Lower leg skin (tissue), 4 donors: ENCODE measurements at regions not wholly inside any gene's neighbourhood (a gene's known extent, or its start where the extent isn't known, plus 50 kb on each side); places are given as distances from the start of the nearest gene placed in this dataset.
"Not testable (repeated sequence)": the region's sequence is repeated elsewhere in the genome, so short reads cannot be mapped to it uniquely, and the experiment has no call there.

Experiments used
- DNase-seq, 2 donors: peaks; one replicate each; pipeline ENCODE4 v3.0.0-alpha.2; 2019; ENCODE audit warnings: low spot score in 2 of 2
- H3K4me3 ChIP-seq: fragments of 200-600 bp; sonication (generic); 2 replicates; pipeline ENCODE4 v1.5.1; 2017; ENCODE audit warnings: mild to moderate bottlenecking, low read depth; ENCODE audit not compliant: poor library complexity, severe bottlenecking
- CTCF ChIP-seq, 3 donors: fragments of 450-650 bp; IDR thresholded peaks; one replicate each; pipeline ENCODE4 v1.5.1; 2016; ENCODE audit warnings: antibody characterized with exemption in 3 of 3, mild to moderate bottlenecking in 3 of 3, moderate library complexity in 2 of 3
- POLR2A ChIP-seq, 2 donors: fragments of 450-650 bp; IDR thresholded peaks; one replicate each; pipeline ENCODE4 v1.6.1; 2016 to 2017; ENCODE audit warnings: antibody characterized with exemption in 2 of 2, mild to moderate bottlenecking in 1 of 2, moderate library complexity in 1 of 2
- WGBS, 2 donors: methylation state at CpG; one replicate each; pipeline ENCODE4 v1.1.5; 2018; 5-methylcytosine and 5-hydroxymethylcytosine counted together
- intact Hi-C: fragments of 100-400 bp; cut with DNase I; formaldehyde crosslinking; loops from one replicate; pipeline ENCODE4 v1.15.0; 2023; ENCODE audit warnings: low total_unique reads

DNA sequence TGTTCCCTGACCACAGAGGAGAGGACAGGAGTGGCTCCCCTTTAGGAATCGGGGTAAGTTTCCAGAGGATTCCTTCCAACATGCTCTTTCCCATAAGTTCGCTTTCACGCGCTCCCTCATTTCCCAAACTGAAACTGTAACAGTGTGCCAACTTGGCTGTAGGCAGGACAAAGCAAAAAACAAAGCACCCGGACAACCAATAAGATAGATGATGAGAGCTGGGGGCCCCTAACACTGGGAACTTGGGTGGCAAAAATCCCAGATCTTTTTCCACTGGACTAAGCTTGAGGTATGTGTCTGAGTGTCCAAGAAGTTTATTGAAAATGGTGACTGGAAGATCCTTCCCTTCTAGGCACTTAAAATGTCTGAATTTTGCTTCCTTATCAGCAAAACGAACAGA, 258.7 kb upstream of the IL12B start:
- H3K4me3 ChIP-seq, result no peak overlapping the region
- intact Hi-C loops, result no loop called here
- DNase-seq, result no peak
- TF ChIP-seq POLR2A (IDR thresholded peaks at IDR 0.05), result no peak
- no peak for TF ChIP-seq CTCF (IDR thresholded peaks at IDR 0.05)
- WGBS, 2 donors, result 87 to 88% methylated on average over 6 of the region's 6 CpGs

DNA sequence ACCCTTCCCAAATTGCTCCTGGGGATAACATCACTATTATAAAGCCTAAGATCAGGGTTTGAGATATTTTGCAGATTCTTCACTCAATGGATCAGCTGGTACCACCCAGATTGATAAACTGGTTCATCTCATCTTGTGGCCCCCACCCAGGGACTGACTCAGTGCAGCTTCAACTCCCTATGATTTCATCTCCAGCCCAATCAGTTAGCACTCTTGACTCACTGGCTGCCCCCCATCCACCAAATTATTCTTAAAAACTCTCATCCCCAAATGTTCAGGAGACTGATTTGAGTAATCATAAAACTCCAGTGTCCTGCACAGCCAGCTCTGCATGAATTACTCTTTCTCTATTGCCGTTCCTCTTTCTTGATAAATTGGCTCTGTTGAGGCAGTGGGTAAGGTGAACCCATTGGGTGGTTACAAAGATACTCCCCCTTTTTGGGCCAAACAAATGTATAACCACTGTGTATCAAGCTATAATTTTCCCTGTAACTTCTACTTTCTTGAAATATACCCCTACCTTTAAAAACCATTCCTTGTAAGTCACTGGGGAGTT, 263.3 kb upstream of the IL12B start:
- intact Hi-C loops, result no loop called here
- DNase-seq, result no peak
- no peak for TF ChIP-seq POLR2A (IDR thresholded peaks at IDR 0.05)
- TF ChIP-seq CTCF (IDR thresholded peaks at IDR 0.05), result no peak
- WGBS, 2 donors, result 50 to 96% methylated on average over 1 of the region's 1 CpG
- H3K4me3 ChIP-seq, result no peak overlapping the region

GRCh38 chr5:159595561-159595960, 265.3 kb upstream of the IL12B start:
- DNase-seq, intact Hi-C loops, H3K4me3 ChIP-seq: not testable (repeated sequence)
- WGBS, 2 donors, result 77 to 84% methylated on average over 3 of the region's 3 CpGs

GRCh38 chr5:159601216-159601615, 270.9 kb upstream of the IL12B start:
- TF ChIP-seq POLR2A (IDR thresholded peaks at IDR 0.05) (no peak), CTCF (IDR thresholded peaks at IDR 0.05) (no peak)
- WGBS, 2 donors, result 13 to 30% methylated on average over 1 of the region's 1 CpG
- H3K4me3 ChIP-seq, result no peak overlapping the region
- intact Hi-C loops, result no loop called here
- DNase-seq, result no peak

DNA sequence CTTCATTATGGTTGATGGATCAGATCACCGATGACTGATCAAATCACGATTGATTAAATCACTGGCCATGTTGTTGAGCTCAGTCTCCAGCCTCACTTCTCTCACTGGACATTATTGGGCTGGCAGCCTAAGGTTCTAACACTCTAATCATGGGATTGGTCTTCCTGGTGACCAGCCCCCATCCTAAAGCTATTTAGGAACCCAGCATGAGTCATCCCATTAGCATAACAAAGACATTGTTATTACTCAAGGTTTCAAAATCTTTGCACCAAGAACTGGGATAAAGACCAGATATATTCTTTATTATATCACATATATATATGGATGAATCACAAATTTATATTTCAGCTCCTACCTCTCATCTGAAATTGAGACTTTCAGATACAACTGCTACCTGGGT, 272.1 kb upstream of the IL12B start:
- WGBS, 2 donors, result 93 to 98% methylated on average over 2 of the region's 2 CpGs
- intact Hi-C loops, result no loop called here

DNA sequence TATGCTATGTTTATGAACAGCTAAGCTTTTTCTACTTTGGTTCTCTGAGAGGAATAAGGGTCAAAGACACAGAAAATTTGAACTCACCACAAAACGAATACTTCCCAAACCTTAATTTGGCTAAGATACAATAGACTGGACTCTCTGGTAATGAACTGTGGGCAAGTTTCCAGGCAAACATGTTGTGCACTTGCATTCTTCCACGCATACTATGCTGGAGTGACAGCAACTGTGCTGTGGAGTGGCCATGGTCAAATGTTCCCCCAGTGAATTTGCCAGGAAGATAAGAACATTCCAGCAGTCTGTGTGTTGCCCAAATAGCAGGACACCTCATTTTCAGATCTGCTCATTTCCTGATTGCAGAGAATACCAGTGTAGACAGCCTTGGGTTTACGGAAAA, 275.3 kb upstream of the IL12B start:
- no peak overlapping the region for H3K4me3 ChIP-seq
- TF ChIP-seq POLR2A (IDR thresholded peaks at IDR 0.05) (no peak), CTCF (IDR thresholded peaks at IDR 0.05) (no peak)
- intact Hi-C loops, result no loop called here
- no peak for DNase-seq
- 58% methylated on average over 3 of the region's 3 CpGs for WGBS, 2 donors

More for the DNA sequence above, 272.1 kb upstream of the IL12B start:
- no peak overlapping the region for H3K4me3 ChIP-seq
- DNase-seq, result no peak
- TF ChIP-seq POLR2A (IDR thresholded peaks at IDR 0.05), result no peak

DNA sequence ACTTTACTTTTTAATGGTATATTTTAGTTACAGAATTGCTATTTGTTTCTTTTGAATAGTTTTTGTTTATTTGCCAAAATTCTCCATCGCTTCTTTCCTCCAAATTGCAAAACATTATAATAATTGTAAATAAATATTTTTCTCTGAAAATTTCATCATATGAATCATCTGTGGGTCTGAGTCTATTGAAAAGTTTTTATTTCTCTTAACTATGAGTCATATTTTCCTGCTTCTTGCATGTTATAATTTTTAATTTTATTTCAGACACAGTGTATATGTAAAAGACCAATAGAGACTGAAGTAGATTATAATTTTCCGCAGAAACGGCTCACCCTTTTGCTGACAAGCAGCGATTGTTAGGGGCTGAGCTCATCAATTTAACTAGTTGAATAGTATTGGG, 279.1 kb upstream of the IL12B start:
- no peak for DNase-seq
- intact Hi-C loops, result no loop called here
- no peak overlapping the region for H3K4me3 ChIP-seq
- WGBS, 2 donors, result 91 to 93% methylated on average over 4 of the region's 4 CpGs
- TF ChIP-seq CTCF (IDR thresholded peaks at IDR 0.05) (no peak), POLR2A (IDR thresholded peaks at IDR 0.05) (no peak)
